ENCODE measurements at regions not wholly inside any gene's neighbourhood (a gene's known extent, or its start where the extent isn't known, plus 50 kb on each side); places are given as distances from the start of the nearest gene placed in this dataset.
"Not testable (repeated sequence)": the region's sequence is repeated elsewhere in the genome, so short reads cannot be mapped to it uniquely, and the experiment has no call there.

DNA sequence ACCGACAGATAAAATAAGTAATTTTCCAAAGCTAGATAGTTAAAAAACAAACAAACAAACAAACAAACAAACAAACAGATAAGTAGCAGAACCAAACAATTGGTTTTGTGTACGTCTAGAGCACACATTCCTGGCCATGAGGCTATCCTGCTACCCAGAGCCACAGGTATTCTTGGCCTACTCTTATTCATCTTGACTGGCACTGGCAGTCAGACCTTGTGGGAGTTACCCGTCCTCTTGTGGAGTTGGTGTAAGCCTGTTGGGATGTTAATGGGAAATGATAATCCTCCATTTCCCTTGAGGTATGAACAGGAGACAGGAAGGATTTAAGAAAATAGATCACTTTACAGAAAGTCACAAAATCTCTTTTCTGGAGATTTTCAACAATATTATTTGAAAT is 142.4 kb upstream of the MEOX2 start:
- Histone ChIP-seq H3K4me1 (peaks cover 13% of the 10 kb centered on the region), H3K4me3 (no peak overlapping the region), H3K27me3 (no peaks in the 10 kb centered on the region), H3K9me3 (no peaks in the 10 kb centered on the region), H3K27ac (no peak overlapping the region), H3K36me3 (no peaks in the 10 kb centered on the region)
- no peak for DNase-seq (ENCODE audit: extremely low spot score in 2 of 2)
- TF ChIP-seq POLR2A (IDR thresholded peaks at IDR 0.05): no peak
- no peak for TF ChIP-seq POLR2AphosphoS5 (IDR thresholded peaks at IDR 0.05; ENCODE audit: insufficient read depth in 1 of 2, low read depth in 1 of 2)
- TF ChIP-seq CTCF (IDR thresholded peaks at IDR 0.05): no peak
- intact Hi-C loops (cut with DNase I): no loop called here

DNA sequence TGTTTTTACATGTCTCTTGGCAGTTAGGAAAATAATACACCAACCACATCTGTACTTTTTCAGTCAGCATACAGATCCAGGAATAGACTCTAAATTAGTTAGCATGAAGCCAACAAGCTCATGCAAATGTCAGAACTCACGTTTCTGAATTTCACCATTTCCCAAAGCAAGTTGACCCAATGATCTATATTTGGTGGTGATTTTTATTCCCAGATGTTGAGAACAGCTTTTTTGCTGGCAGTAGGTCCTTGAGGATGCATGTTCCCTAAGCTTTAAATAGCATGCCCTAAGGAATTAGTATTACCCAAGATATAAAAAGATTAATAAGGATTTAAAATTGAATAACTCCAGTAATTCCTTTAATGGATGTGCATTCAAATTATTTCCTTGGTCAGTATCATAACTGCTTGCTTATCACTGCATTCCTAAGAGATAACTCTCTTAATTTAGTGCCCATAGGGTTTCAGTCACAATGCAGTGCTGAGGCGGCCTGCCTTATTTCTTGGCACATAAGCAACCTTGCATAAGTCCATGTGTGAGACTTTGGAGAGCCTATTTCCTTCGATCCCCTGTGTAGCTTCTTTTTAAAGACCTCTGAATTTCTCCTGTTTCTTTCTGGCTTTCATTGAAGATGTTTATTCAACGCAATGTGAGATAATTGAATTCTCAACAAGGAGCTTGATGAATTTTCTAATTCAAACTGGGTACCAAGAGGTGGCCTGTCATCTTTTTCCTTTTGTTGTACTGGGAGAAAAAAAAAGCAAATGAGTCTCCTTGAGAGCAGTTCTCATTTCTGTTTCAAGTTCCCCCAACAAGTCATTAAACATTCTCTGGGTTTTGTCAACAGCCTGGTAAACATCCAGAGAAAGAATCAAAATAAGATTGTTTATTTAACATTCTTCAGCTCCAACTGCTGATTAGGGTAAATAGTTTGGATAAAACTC is 135.3 kb upstream of the MEOX2 start:
- Histone ChIP-seq H3K4me1 (no peaks in the 10 kb centered on the region), H3K27me3 (no peaks in the 10 kb centered on the region), H3K36me3 (no peaks in the 10 kb centered on the region), H3K9me3 (no peaks in the 10 kb centered on the region), H3K4me3 (no peak overlapping the region), H3K27ac (no peak overlapping the region)
- no peak for DNase-seq (ENCODE audit: extremely low spot score in 2 of 2)
- intact Hi-C loops (cut with DNase I): no loop called here
- TF ChIP-seq POLR2AphosphoS5 (IDR thresholded peaks at IDR 0.05; ENCODE audit: insufficient read depth in 1 of 2, low read depth in 1 of 2) (peak in 1 of 2 donors; percentile 13), POLR2A (IDR thresholded peaks at IDR 0.05) (no peak)

GRCh38 chr7:15820319-15820718 is 133.8 kb upstream of the MEOX2 start:
- H3K27ac ChIP-seq: no peak overlapping the region
- intact Hi-C loops (cut with DNase I): no loop called here
- H3K4me3 ChIP-seq: no peak overlapping the region
- no peak for DNase-seq (ENCODE audit: extremely low spot score in 2 of 2)
- H3K4me1 ChIP-seq: no peaks in the 10 kb centered on the region
- H3K36me3 ChIP-seq: no peaks in the 10 kb centered on the region
- no peaks in the 10 kb centered on the region for H3K9me3 ChIP-seq
- TF ChIP-seq POLR2A (IDR thresholded peaks at IDR 0.05): no peak
- TF ChIP-seq CTCF (IDR thresholded peaks at IDR 0.05): no peak
- no peak for TF ChIP-seq POLR2AphosphoS5 (IDR thresholded peaks at IDR 0.05; ENCODE audit: insufficient read depth in 1 of 2, low read depth in 1 of 2)
- H3K27me3 ChIP-seq: no peaks in the 10 kb centered on the region

DNA sequence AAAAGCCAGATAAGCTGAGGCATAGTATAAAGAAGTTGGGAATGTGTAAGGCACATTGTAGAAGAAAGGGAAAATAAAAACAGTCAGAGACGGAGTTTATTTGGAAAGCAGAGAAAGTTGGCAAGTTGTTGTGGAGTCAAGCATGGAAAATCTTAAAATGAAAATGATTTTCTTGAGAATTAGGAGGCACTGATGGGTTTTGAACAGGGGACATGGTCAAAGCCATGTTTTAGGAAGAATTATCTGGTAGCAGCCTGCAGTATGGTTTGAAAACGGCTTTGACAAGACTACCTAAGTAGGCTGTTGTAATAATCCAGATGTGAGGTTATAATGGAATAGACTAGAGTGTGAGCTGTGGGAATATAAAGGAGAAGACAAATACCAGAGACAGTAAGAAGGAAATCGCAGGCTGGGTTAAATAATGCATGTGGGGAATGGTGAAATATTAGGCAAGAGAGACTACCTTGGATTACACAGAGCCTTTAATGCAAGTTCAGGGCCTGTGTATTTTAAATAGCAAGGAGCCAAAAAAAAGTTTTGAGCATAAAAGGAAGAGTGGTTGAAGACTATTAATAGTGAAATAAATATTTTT is 130.4 kb upstream of the MEOX2 start:
- intact Hi-C loops (cut with DNase I): no loop called here
- Histone ChIP-seq H3K36me3 (no peaks in the 10 kb centered on the region), H3K9me3 (no peaks in the 10 kb centered on the region), H3K27me3 (no peaks in the 10 kb centered on the region), H3K4me1 (no peaks in the 10 kb centered on the region), H3K4me3 (no peak overlapping the region), H3K27ac (no peak overlapping the region)
- no peak for DNase-seq (ENCODE audit: extremely low spot score in 2 of 2)
- TF ChIP-seq POLR2A (IDR thresholded peaks at IDR 0.05) (no peak), POLR2AphosphoS5 (IDR thresholded peaks at IDR 0.05; ENCODE audit: insufficient read depth in 1 of 2, low read depth in 1 of 2) (no peak), CTCF (IDR thresholded peaks at IDR 0.05) (no peak)

DNA sequence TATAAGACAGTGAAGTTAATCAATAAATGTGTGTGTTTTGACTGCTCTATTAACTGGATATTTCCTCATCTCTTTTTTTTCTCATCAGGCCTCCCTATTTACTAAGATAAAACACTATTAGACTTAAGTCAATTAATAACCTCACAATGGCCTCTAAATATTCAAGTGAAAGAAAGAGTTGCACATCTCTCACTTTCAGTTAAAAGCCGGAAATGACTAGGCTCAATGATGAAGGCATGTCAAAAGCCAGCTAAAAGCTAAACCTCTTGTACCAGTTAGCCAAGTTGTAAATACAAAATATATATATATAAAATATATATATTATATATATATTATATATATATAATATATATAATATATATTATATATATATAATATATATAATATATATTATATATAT is 127.0 kb upstream of the MEOX2 start:
- Histone ChIP-seq H3K4me1 (no peaks in the 10 kb centered on the region), H3K27ac (no peak overlapping the region), H3K27me3 (no peaks in the 10 kb centered on the region), H3K4me3 (no peak overlapping the region), H3K9me3 (no peaks in the 10 kb centered on the region), H3K36me3 (no peaks in the 10 kb centered on the region)
- no peak for DNase-seq (ENCODE audit: extremely low spot score in 2 of 2)
- no peak for TF ChIP-seq CTCF (IDR thresholded peaks at IDR 0.05)
- TF ChIP-seq POLR2A (IDR thresholded peaks at IDR 0.05): no peak
- intact Hi-C loops (cut with DNase I): no loop called here

DNA sequence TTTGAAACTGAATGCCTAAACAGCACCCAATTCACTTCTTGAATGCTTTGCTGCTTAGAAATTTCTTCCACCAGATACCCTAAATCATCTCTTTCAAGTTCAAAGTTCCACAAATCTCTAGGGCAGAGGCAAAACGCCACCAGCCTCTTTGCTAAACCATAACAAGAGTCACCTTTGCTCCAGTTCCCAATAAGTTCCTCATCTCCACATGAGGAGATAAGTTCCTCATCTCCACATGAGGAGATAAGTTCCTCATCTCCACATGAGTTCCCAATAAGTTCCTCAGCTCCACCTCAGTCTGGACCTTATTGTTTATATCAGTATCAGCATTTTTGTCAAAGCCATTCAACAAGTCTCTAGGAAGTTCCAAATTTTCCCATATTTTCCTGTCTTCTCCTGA is 123.9 kb upstream of the MEOX2 start:
- H3K9me3 ChIP-seq; H3K27ac ChIP-seq; intact Hi-C loops (cut with DNase I); H3K27me3 ChIP-seq; H3K4me1 ChIP-seq; H3K36me3 ChIP-seq; DNase-seq (ENCODE audit: extremely low spot score in 2 of 2); H3K4me3 ChIP-seq: not testable (repeated sequence)

DNA sequence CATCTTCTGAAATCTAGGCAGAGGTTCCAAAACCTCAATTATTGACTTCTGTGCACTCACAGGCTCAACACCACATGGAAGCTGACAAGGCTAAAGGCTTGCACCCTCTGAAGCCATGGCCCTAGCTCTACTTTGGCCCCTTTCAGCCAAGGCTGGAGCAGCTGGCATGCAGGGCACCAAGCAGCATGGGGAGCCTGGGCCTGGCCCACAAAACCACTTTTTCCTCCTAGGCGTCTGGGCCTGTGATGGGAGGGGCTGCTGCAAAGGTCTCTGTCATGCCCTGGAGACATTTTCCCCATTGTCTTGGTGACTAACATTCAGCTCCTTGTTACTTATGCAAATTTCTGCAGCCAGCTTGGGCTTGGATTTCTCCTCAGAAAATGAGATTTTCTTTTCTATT is 123.5 kb upstream of the MEOX2 start:
- DNase-seq (ENCODE audit: extremely low spot score in 2 of 2); H3K27ac ChIP-seq; H3K4me1 ChIP-seq; H3K27me3 ChIP-seq; intact Hi-C loops (cut with DNase I); H3K9me3 ChIP-seq; H3K36me3 ChIP-seq; H3K4me3 ChIP-seq: not testable (repeated sequence)

Measured in vagina (tissue), 2 donors.